IMR-90 (cell line): ENCODE measurements at regions not wholly inside any gene's neighbourhood (a gene's known extent, or its start where the extent isn't known, plus 50 kb on each side); places are given as distances from the start of the nearest gene placed in this dataset.

Experiments used
- ATAC-seq: fragments of 200-7000 bp; cut with Tn5 transposase; 2 replicates; pipeline ENCODE4 v1.9.1; 2020; ENCODE audit warnings: low read depth, mild to moderate bottlenecking, moderate library complexity
- BruUV-seq: library from RNA; stranded (reverse); fragments of 400-500 nt; replicated peaks from 2 replicates; lab custom pipeline; 2021; lab: Mats Ljungman, UMichigan
- CTCF ChIA-PET: fragments of 300-600 bp; formaldehyde crosslinking; extraction: SDS; loops from one replicate; lab custom pipeline; 2021; ENCODE audit warnings: antibody characterized with exemption; lab: Yijun Ruan, JAX
- POLR2A ChIA-PET: fragments of 300-600 bp; sonication (Branson Sonifier 250); formaldehyde crosslinking; loops from one replicate; lab custom pipeline; 2022; ENCODE audit warnings: antibody characterized with exemption; ENCODE audit not compliant: unreplicated experiment; lab: Charles Lee
- DNase-seq: peaks from one replicate; pipeline ENCODE4 v3.0.0; 2013
- H2AFZ ChIP-seq: replicated peaks from 2 replicates; pipeline ENCODE3; 2013; ENCODE audit warnings: low read length, mild to moderate bottlenecking; ENCODE audit not compliant: poor library complexity
- H2AK5ac ChIP-seq: 2 replicates; pipeline ENCODE4 v1.6.1; 2013; ENCODE audit warnings: low read depth, low read length, inconsistent platforms
- H2AK9ac ChIP-seq: replicated peaks from 2 replicates; pipeline ENCODE3; 2013; ENCODE audit warnings: mild to moderate bottlenecking, low read depth, low read length, moderate library complexity; ENCODE audit not compliant: poor library complexity
- H2BK120ac ChIP-seq: 2 replicates; pipeline ENCODE4 v1.6.1; 2013; ENCODE audit warnings: low read depth, low read length, inconsistent platforms
- H2BK15ac ChIP-seq: 3 replicates; pipeline ENCODE4 v1.6.1; 2013; ENCODE audit warnings: low read depth, low read length, inconsistent platforms
- H2BK20ac ChIP-seq: 2 replicates; pipeline ENCODE4 v1.6.1; 2013; ENCODE audit warnings: low read depth, mild to moderate bottlenecking, inconsistent platforms, low read length, moderate library complexity
- H2BK5ac ChIP-seq: 2 replicates; pipeline ENCODE4 v1.6.1; 2013; ENCODE audit warnings: mild to moderate bottlenecking, low read depth, low read length, inconsistent platforms; ENCODE audit not compliant: poor library complexity, severe bottlenecking
- H3K14ac ChIP-seq: replicated peaks from 2 replicates; pipeline ENCODE4 v1.6.1; 2013; ENCODE audit warnings: low read depth, low read length, inconsistent platforms
- H3K18ac ChIP-seq: 2 replicates; pipeline ENCODE4 v1.6.1; 2013; ENCODE audit warnings: low read depth, low read length, control low read depth
- H3K23ac ChIP-seq: 2 replicates; pipeline ENCODE4 v1.6.1; 2013; ENCODE audit warnings: low read depth, low read length, inconsistent platforms
- H3K27ac ChIP-seq: 2 replicates; pipeline ENCODE4 v1.5.1; 2013; ENCODE audit warnings: mild to moderate bottlenecking, control low read depth, low read length; ENCODE audit not compliant: insufficient read depth
- H3K27me3 ChIP-seq: 2 replicates; pipeline ENCODE4 v1.6.1; 2013; ENCODE audit warnings: low read length; ENCODE audit not compliant: control insufficient read depth, insufficient read depth
- H3K36me3 ChIP-seq: 2 replicates; pipeline ENCODE4 v1.6.1; 2013; ENCODE audit warnings: low read length, mixed read lengths; ENCODE audit not compliant: control insufficient read depth, insufficient read depth
- H3K4ac ChIP-seq: 2 replicates; pipeline ENCODE4 v1.6.1; 2013; ENCODE audit warnings: low read depth, low read length, inconsistent platforms
- H3K4me1 ChIP-seq: 2 replicates; pipeline ENCODE4 v1.6.1; 2013; ENCODE audit warnings: low read length, mixed read lengths; ENCODE audit not compliant: control insufficient read depth, insufficient read depth
- H3K4me2 ChIP-seq: 2 replicates; pipeline ENCODE4 v1.6.1; 2013; ENCODE audit warnings: low read depth, mild to moderate bottlenecking, control low read depth, low read length, moderate library complexity
- H3K4me3 ChIP-seq: 2 replicates; pipeline ENCODE4 v1.5.1; 2013; ENCODE audit warnings: low read depth, mild to moderate bottlenecking, control low read depth, low read length, moderate library complexity; ENCODE audit not compliant: insufficient read depth
- H3K56ac ChIP-seq: 2 replicates; pipeline ENCODE4 v1.6.1; 2013; ENCODE audit warnings: low read length, inconsistent platforms; ENCODE audit not compliant: insufficient read depth; ENCODE audit errors: extremely low read depth
- H3K79me1 ChIP-seq, 2 experiments: 2 replicates each; pipeline ENCODE4 v1.6.1; 2013; ENCODE audit warnings: low read length in 2 of 2, inconsistent platforms in 1 of 2, low read depth in 1 of 2
- H3K9ac ChIP-seq: 2 replicates; pipeline ENCODE4 v1.6.1; 2013; ENCODE audit warnings: low read depth, low read length, control low read depth
- H3K9me1 ChIP-seq: 2 replicates; pipeline ENCODE4 v1.6.1; 2013; ENCODE audit warnings: low read length, inconsistent platforms; ENCODE audit not compliant: insufficient read depth
- H3K9me3 ChIP-seq: 2 replicates; pipeline ENCODE4 v1.6.1; 2013; ENCODE audit warnings: low read length; ENCODE audit not compliant: control insufficient read depth, insufficient read depth
- H4K20me1 ChIP-seq: 2 replicates; pipeline ENCODE4 v1.6.1; 2013; ENCODE audit warnings: low read length, inconsistent platforms; ENCODE audit not compliant: insufficient read depth
- H4K5ac ChIP-seq: 2 replicates; pipeline ENCODE4 v1.6.1; 2013; ENCODE audit warnings: mild to moderate bottlenecking, low read depth, low read length, control low read depth
- H4K8ac ChIP-seq, 2 experiments: 2 replicates each; pipeline ENCODE4 v1.6.1; 2013; ENCODE audit warnings: low read depth in 2 of 2, low read length in 2 of 2, control low read depth in 1 of 2, inconsistent platforms in 1 of 2
- H4K91ac ChIP-seq: 2 replicates; pipeline ENCODE4 v1.6.1; 2013; ENCODE audit warnings: low read depth, low read length, inconsistent platforms; ENCODE audit not compliant: insufficient read depth
- BHLHE40 ChIP-seq: fragments of 150-350 bp; IDR thresholded peaks from 2 replicates; pipeline ENCODE4 v1.6.1; 2016; ENCODE audit warnings: mild to moderate bottlenecking, low read depth, low read length
- CEBPB ChIP-seq: IDR thresholded peaks from 2 replicates; pipeline ENCODE4 v1.6.1; 2012; ENCODE audit warnings: low read depth, low read length, improper control_type of control experiment
- CHD1 ChIP-seq: IDR thresholded peaks from 2 replicates; pipeline ENCODE4 v1.6.1; 2012; ENCODE audit warnings: low read depth, low read length, improper control_type of control experiment
- FOS ChIP-seq: fragments of 150-350 bp; IDR thresholded peaks from 2 replicates; pipeline ENCODE4 v1.6.1; 2016; ENCODE audit warnings: low read depth, low read length
- MAZ ChIP-seq: IDR thresholded peaks from 2 replicates; pipeline ENCODE4 v1.6.1; 2012; ENCODE audit warnings: low read depth, mild to moderate bottlenecking, low read length, improper control_type of control experiment, moderate library complexity, borderline replicate concordance
- MXI1 ChIP-seq: IDR thresholded peaks from 2 replicates; pipeline ENCODE4 v1.6.1; 2012; ENCODE audit warnings: low read depth, mild to moderate bottlenecking, low read length, moderate library complexity, borderline replicate concordance
- NFE2L2 ChIP-seq: fragments of 150-350 bp; IDR thresholded peaks from 2 replicates; pipeline ENCODE4 v1.6.1; 2016; ENCODE audit warnings: low read depth, mild to moderate bottlenecking, low read length
- POLR2A ChIP-seq: IDR thresholded peaks from 2 replicates; pipeline ENCODE4 v1.6.1; 2012; ENCODE audit warnings: mild to moderate bottlenecking, low read depth, low read length
- RAD21 ChIP-seq: IDR thresholded peaks from 2 replicates; pipeline ENCODE4 v1.6.1; 2012; ENCODE audit warnings: low read length, improper control_type of control experiment
- RCOR1 ChIP-seq: IDR thresholded peaks from 2 replicates; pipeline ENCODE4 v1.6.1; 2012; ENCODE audit warnings: mild to moderate bottlenecking, low read length, improper control_type of control experiment; ENCODE audit not compliant: insufficient replicate concordance
- RFX5 ChIP-seq: IDR thresholded peaks from 2 replicates; pipeline ENCODE4 v1.8.0; 2012; ENCODE audit warnings: low read depth, mild to moderate bottlenecking, low read length, moderate library complexity
- SMC3 ChIP-seq: fragments of 150-350 bp; IDR thresholded peaks from 2 replicates; pipeline ENCODE4 v1.6.1; 2016; ENCODE audit warnings: low read depth, mild to moderate bottlenecking, antibody characterized with exemption, low read length, moderate library complexity
- WGBS, 2 experiments: methylation state at CpG; one replicate each; pipeline versions ENCODE4 v1.1.5 to v1.1.7; 2013; ENCODE audit warnings: missing lambda C conversion rate in 2 of 2; ENCODE audit not compliant: insufficient read length in 1 of 2; ENCODE audit errors: extremely low coverage in 2 of 2; 5-methylcytosine and 5-hydroxymethylcytosine counted together
- dilution Hi-C: fragments of 300-500 bp; cut with HindIII; formaldehyde crosslinking; loops from one replicate; pipeline ENCODE4 v1.14.3; 2018; ENCODE audit warnings: low sequenced_read_pairs; ENCODE audit not compliant: unreplicated experiment
- in situ Hi-C: fragments of 300-500 bp; cut with MboI; formaldehyde crosslinking; loops from 3 replicates; pipeline ENCODE4 v1.14.3; 2019; ENCODE audit warnings: low sequenced_read_pairs, inconsistent platforms, mixed read lengths
- intact Hi-C: fragments of 100-400 bp; cut with micrococcal nuclease; formaldehyde crosslinking; loops from 2 replicates; pipeline ENCODE4 v1.10.0; 2022
- TF ChIP-seq, protein P1 (sequence below): conservative IDR thresholded peaks from 2 replicates; pipeline ENCODE4 v1.5.1; 2012; ENCODE audit warnings: mild to moderate bottlenecking, low read depth, low read length, improper control_type of control experiment
- TF ChIP-seq, protein P2 (sequence below): fragments of 150-350 bp; IDR thresholded peaks from 2 replicates; pipeline ENCODE4 v1.6.1; 2017; ENCODE audit warnings: mild to moderate bottlenecking, antibody characterized with exemption, low read length, low read depth

DNA sequence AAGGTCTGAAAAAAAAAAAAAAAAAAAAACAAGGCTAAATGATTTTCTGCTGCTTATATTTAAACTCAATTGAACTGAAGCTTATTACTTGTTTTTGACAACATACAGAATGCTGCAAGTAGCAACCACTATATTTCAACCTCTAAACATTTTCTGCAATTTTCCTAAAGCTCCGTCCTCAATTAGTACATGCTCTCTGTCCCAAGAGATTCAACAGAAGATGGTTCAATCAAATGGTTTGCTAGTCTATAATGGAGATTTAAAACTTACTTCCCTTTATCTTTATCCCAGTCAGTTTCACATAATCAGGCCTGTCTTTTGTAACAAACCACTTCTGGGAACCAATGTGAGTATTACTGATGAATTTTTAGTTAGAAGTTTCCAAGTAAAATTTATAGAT, 485.1 kb upstream of the CDH7 start:
- Histone ChIP-seq H2AK9ac (no peak overlapping the region), H2BK20ac (no peak overlapping the region), H3K79me1 (no peaks in the 10 kb centered on the region), H3K4ac (no peak overlapping the region), H2BK120ac (no peak overlapping the region), H4K5ac (no peak overlapping the region), H2BK5ac (no peak overlapping the region), H2BK15ac (no peak overlapping the region), H4K8ac (no peak overlapping the region), H3K18ac (no peak overlapping the region), H3K9me3 (peaks cover 5% of the 10 kb centered on the region; the same call in 1 of the 2 replicates), H3K9ac (no peak overlapping the region), H3K56ac (no peak overlapping the region), H3K9me1 (no peaks in the 10 kb centered on the region), H2AK5ac (no peak overlapping the region), H2AFZ (no peak overlapping the region), H4K20me1 (no peaks in the 10 kb centered on the region), H3K23ac (no peak overlapping the region), H3K36me3 (no peaks in the 10 kb centered on the region), H3K27me3 (no peaks in the 10 kb centered on the region), H3K4me1 (no peaks in the 10 kb centered on the region), H3K4me2 (no peak overlapping the region), H3K14ac (no peak overlapping the region), H3K4me3 (no peak overlapping the region), H3K27ac (no peak overlapping the region), H4K91ac (no peak overlapping the region)
- ChIA-PET CTCF (interaction anchor here (0.6 kb wide), 1 partner anchor 477 kb away, joined by 3 read pairs; no protein-coding TSS in a partner anchor), POLR2A (no interaction called here)
- BruUV-seq, result no TSS peak
- TF ChIP-seq RFX5 (no peak), SMC3 (no peak), CHD1 (no peak), RAD21 (no peak), RCOR1 (no peak), FOS (no peak), POLR2A (no peak), MXI1 (no peak), BHLHE40 (no peak), CEBPB (no peak), MAZ (no peak), NFE2L2 (no peak)
- TF ChIP-seq, protein P1, sequence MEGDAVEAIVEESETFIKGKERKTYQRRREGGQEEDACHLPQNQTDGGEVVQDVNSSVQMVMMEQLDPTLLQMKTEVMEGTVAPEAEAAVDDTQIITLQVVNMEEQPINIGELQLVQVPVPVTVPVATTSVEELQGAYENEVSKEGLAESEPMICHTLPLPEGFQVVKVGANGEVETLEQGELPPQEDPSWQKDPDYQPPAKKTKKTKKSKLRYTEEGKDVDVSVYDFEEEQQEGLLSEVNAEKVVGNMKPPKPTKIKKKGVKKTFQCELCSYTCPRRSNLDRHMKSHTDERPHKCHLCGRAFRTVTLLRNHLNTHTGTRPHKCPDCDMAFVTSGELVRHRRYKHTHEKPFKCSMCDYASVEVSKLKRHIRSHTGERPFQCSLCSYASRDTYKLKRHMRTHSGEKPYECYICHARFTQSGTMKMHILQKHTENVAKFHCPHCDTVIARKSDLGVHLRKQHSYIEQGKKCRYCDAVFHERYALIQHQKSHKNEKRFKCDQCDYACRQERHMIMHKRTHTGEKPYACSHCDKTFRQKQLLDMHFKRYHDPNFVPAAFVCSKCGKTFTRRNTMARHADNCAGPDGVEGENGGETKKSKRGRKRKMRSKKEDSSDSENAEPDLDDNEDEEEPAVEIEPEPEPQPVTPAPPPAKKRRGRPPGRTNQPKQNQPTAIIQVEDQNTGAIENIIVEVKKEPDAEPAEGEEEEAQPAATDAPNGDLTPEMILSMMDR, result no peak
- TF ChIP-seq, protein P2, sequence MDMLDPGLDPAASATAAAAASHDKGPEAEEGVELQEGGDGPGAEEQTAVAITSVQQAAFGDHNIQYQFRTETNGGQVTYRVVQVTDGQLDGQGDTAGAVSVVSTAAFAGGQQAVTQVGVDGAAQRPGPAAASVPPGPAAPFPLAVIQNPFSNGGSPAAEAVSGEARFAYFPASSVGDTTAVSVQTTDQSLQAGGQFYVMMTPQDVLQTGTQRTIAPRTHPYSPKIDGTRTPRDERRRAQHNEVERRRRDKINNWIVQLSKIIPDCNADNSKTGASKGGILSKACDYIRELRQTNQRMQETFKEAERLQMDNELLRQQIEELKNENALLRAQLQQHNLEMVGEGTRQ, result no peak
- intact Hi-C loops (no loop called here), dilution Hi-C loops (no loop called here), in situ Hi-C loops (no loop called here)
- ATAC-seq, result no peak
- DNase-seq, result no peak
- no CpG with 5 or more reads among the region's 1 CpG for WGBS, 2 experiments
